ENCODE measurements at regions not wholly inside any gene's neighbourhood (a gene's known extent, or its start where the extent isn't known, plus 50 kb on each side); places are given as distances from the start of the nearest gene placed in this dataset.

DNA sequence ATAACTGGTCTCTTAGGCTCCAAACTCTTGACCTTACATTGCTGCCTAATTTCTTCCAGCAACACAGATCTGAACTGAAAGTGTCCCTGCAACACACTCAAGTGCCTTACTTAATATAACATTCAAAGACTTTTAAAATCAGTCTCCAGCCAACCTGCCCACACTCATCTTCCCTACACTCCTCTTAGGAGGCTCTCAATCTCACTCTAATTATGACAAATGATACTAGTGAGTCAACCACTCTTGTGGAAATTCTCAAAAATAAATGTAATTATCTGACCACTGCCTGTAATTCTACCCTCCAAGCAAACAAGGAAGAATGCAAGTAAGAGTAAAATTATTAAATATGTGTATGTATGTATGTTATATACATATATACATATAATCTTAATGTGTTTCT lies 348.1 kb upstream of the MIR17HG start:
- no peak for DNase-seq (ENCODE audit: low read depth in 1 of 2, low spot score in 2 of 2)
- Histone ChIP-seq H3K4me1 (replicated peaks) (no peaks in the 10 kb centered on the region), H3K9me3 (replicated peaks) (no peaks in the 10 kb centered on the region), H3K4me3 (no peak overlapping the region), H3K27me3 (replicated peaks) (no peaks in the 10 kb centered on the region), H3K36me3 (no peaks in the 10 kb centered on the region), H3K27ac (no peak overlapping the region)

DNA sequence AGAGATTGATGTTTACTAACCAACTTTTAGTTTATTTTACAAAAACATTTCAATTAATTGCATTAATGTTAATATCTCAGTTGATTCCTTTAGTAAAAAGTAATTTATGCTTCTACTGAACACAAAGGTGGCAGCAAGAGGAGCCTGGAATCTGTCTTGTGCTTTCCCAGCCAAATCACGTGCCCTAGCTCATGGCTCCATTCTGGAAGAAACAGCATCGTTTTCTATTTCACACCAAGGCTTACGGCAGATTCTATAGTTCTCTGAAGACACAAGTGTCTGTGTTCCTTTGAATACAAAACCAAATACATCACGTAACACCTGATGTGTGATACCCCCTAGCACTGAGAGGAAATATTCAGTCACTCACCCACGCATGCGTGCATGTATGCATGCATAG lies 346.1 kb upstream of the MIR17HG start:
- DNase-seq (ENCODE audit: low read depth in 1 of 2, low spot score in 2 of 2), result no peak
- no peak overlapping the region for H3K4me3 ChIP-seq
- H3K9me3 ChIP-seq (replicated peaks), result no peaks in the 10 kb centered on the region
- no peaks in the 10 kb centered on the region for H3K4me1 ChIP-seq (replicated peaks)
- H3K36me3 ChIP-seq, result no peaks in the 10 kb centered on the region
- H3K27me3 ChIP-seq (replicated peaks), result no peaks in the 10 kb centered on the region
- no peak overlapping the region for H3K27ac ChIP-seq

DNA sequence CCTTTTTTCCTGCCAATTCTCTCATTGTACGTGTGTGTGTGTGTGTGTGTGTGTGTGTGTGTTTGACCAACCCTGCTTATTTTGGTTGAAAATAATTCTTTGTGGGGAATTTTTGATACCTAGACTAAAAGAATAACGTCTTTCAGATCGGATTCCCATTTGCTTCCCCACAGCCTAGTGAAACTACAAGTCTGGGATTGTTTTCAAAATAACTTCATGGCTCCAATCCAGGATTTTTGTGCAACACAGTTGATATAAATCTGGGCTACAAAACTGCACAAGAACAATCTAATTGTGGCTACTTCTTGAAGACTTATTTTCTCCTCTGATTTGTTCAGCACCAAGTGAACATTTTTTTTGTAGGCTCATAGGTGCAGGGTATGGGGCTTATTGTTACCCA lies 332.8 kb upstream of the MIR17HG start:
- no peaks in the 10 kb centered on the region for H3K9me3 ChIP-seq (replicated peaks)
- no peaks in the 10 kb centered on the region for H3K36me3 ChIP-seq
- no peak for DNase-seq (ENCODE audit: low read depth in 1 of 2, low spot score in 2 of 2)
- H3K4me1 ChIP-seq (replicated peaks), result no peaks in the 10 kb centered on the region
- H3K27ac ChIP-seq, result no peak overlapping the region
- H3K4me3 ChIP-seq, result no peak overlapping the region
- no peaks in the 10 kb centered on the region for H3K27me3 ChIP-seq (replicated peaks)

DNA sequence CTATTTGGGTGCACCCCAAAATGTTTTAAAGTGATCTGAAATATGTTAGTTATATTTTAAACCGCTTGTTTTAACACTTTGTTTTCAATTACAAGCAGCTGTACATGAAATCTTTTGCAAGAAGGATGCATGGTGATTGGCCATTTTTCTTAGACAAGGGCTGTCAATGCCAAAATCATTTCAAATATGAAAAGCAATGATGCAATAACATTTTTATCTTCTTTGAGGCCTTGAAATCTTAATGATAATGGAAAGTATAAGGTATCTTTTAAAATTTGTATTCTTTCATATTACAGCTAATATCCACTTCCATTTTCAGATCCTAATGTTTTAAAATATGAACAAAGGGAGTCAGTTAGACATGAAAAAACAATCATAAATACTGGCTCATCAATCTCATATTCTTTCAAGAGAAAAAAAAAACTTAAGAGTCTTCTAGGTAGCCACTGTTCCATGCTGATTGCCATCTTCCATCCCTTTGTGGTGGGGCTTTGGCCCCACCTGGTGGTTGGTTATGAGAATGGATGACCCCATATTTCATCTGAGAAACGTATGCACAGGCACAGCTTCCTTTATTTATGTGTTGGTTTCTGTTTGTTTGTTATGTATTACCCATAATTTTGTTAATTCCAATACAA lies 330.3 kb upstream of the MIR17HG start:
- no peaks in the 10 kb centered on the region for H3K36me3 ChIP-seq

DNA sequence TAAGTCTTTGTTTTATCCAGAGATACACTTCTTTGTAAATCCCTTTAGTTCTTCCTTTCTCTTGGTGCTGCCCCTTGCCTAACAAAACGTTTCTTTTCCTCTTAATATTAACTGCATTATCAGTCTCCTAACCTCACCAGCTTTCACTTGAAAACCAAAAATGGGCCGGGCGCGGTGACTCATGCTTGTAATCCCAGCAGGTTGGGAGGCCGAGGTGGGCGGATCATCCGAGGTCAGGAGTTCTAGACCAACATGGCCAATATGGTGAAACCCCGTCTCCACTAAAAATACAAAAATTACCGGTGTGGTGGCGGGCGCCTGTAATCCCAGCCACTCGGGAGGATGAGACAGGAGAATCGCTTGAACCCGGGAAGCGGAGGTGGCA lies 329.8 kb upstream of the MIR17HG start:
- Histone ChIP-seq H3K9me3 (replicated peaks) (no peaks in the 10 kb centered on the region), H3K4me3 (no peak overlapping the region), H3K4me1 (replicated peaks) (no peaks in the 10 kb centered on the region), H3K27me3 (replicated peaks) (no peaks in the 10 kb centered on the region), H3K27ac (no peak overlapping the region), H3K36me3 (no peaks in the 10 kb centered on the region)
- DNase-seq (ENCODE audit: low read depth in 1 of 2, low spot score in 2 of 2), result no peak

More for the DNA sequence above, 330.3 kb upstream of the MIR17HG start:
- no peak overlapping the region for H3K4me3 ChIP-seq
- DNase-seq (ENCODE audit: low read depth in 1 of 2, low spot score in 2 of 2), result peak in 1 of 2 experiments; percentile 6
- no peaks in the 10 kb centered on the region for H3K27me3 ChIP-seq (replicated peaks)
- no peaks in the 10 kb centered on the region for H3K9me3 ChIP-seq (replicated peaks)
- H3K27ac ChIP-seq, result no peak overlapping the region
- H3K4me1 ChIP-seq (replicated peaks), result no peaks in the 10 kb centered on the region

DNA sequence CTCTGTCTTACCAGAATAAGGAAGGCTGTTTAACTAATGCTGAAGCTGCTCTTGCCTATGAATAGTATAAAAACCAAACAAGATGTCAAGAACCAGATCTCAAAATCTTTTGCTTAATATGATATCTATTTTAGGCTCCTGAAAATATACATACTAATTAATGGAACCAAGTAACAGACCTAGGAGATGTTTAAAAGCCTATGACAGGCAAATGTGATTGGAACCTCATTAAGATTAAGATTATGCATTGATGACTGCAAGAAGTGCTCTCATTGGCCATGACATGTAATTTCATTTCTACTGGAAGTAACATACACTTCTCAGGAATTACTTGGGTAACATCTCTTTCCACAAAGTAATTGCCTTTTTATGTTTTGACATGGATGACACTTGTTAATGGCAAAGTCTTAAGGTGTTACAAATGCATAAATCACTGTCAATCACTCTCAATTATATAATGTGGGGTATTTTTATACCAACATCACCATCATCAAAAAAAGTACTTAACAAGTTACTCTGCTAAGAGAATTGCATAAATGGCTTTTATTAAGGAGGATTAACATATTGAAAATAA lies 326.9 kb upstream of the MIR17HG start:
- H3K36me3 ChIP-seq, result no peaks in the 10 kb centered on the region
- no peaks in the 10 kb centered on the region for H3K27me3 ChIP-seq (replicated peaks)
- H3K4me3 ChIP-seq, result no peak overlapping the region
- H3K27ac ChIP-seq, result no peak overlapping the region
- no peaks in the 10 kb centered on the region for H3K9me3 ChIP-seq (replicated peaks)
- no peak for DNase-seq (ENCODE audit: low read depth in 1 of 2, low spot score in 2 of 2)
- no peaks in the 10 kb centered on the region for H3K4me1 ChIP-seq (replicated peaks)

DNA sequence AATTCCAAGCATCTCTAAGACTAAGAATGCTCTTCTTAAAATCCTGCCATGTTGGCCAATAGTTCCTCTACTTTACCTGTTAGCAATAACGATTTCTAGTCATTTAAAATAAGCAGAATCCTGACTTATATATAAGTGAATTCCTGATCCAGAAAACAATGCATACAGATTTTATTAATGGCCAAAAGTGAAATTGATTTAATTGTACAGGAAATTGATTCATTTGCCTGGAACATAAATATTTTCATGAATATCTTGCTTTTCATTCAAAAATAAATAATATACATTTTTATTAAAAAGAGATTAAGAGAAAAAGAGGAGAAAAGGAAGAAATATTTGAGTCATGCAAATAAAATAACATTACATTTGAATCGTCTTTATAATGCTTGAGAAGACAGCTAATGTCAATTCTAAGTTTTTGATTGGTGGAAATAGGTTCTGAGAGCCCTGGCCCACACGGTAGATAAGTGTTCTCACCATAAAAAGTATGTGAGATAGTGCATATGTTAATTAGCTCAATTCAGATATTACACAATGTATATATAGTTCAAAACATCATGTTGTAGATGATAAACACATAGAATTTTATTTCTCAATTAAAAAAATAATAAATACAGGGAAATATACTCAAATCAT lies 323.2 kb upstream of the MIR17HG start:
- no peaks in the 10 kb centered on the region for H3K9me3 ChIP-seq (replicated peaks)
- H3K4me3 ChIP-seq, result no peak overlapping the region
- H3K4me1 ChIP-seq (replicated peaks), result no peaks in the 10 kb centered on the region
- no peaks in the 10 kb centered on the region for H3K36me3 ChIP-seq
- no peak overlapping the region for H3K27ac ChIP-seq
- no peaks in the 10 kb centered on the region for H3K27me3 ChIP-seq (replicated peaks)
- DNase-seq (ENCODE audit: low read depth in 1 of 2, low spot score in 2 of 2), result no peak

DNA sequence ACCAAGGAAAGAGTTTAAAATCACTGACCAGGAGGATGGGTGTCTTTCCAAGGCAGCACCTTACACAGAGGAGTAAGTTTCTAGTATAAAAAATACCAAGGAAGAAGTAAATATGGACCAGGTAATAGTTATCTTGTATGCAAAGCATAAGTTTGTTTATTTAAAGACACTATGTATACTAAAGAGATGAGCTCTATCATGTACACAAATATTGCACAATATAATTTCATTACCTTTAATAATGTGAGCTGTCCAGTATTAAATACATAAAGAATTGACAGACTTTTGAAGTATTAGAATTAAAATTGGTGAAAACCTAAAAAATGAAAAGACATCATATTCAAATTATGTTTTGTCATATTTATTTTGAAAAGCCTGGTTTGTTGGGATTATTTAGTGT lies 322.0 kb upstream of the MIR17HG start:
- Histone ChIP-seq H3K4me1 (replicated peaks) (no peaks in the 10 kb centered on the region), H3K4me3 (no peak overlapping the region), H3K9me3 (replicated peaks) (no peaks in the 10 kb centered on the region), H3K36me3 (no peaks in the 10 kb centered on the region), H3K27ac (no peak overlapping the region), H3K27me3 (replicated peaks) (no peaks in the 10 kb centered on the region)
- DNase-seq (ENCODE audit: low read depth in 1 of 2, low spot score in 2 of 2), result no peak

DNA sequence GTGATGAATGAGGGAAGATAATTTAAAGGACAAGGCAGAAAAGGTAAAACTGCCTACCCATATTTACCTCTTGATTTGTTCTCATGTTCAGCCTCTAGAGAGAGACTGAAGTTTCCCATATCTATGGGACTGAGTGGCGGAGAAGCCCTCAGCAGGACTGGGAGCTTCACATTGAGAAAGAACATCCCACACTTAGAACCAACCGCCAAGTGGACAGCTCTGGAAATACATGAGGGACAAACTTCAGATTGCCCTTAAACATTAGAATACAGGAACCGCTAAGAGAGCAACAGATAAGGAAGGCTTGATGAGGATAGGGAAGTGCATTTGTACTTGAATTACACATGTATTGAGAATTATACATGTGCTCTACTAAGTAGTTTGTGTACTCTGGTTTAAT lies 316.0 kb upstream of the MIR17HG start:
- H3K36me3 ChIP-seq, result no peaks in the 10 kb centered on the region
- no peaks in the 10 kb centered on the region for H3K4me1 ChIP-seq (replicated peaks)
- H3K27ac ChIP-seq, result no peak overlapping the region
- no peaks in the 10 kb centered on the region for H3K9me3 ChIP-seq (replicated peaks)
- DNase-seq (ENCODE audit: low read depth in 1 of 2, low spot score in 2 of 2), result no peak
- no peaks in the 10 kb centered on the region for H3K27me3 ChIP-seq (replicated peaks)
- H3K4me3 ChIP-seq, result no peak overlapping the region

DNA sequence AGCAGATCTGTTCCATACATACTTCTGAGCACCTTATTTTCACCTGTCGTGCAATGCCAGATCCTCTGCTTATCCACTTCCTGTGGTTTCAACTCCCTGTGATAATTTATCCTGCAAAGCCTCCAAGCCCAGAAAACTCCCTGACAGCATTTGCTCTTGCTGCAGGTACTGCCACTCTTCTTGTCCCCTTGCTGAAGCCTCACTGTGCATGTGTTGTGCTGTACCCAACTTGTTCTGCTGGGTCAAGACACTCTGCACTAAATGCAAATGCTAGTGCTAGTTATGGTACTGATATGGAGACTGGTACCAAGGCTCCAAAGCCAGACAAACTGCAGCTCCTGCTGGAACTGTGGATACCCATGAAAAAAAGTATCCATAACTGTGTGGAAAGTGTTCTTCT lies 315.4 kb upstream of the MIR17HG start:
- Histone ChIP-seq H3K4me3 (no peak overlapping the region), H3K27ac (no peak overlapping the region), H3K36me3 (no peaks in the 10 kb centered on the region), H3K4me1 (replicated peaks) (no peaks in the 10 kb centered on the region), H3K27me3 (replicated peaks) (no peaks in the 10 kb centered on the region), H3K9me3 (replicated peaks) (no peaks in the 10 kb centered on the region)
- no peak for DNase-seq (ENCODE audit: low read depth in 1 of 2, low spot score in 2 of 2)

DNA sequence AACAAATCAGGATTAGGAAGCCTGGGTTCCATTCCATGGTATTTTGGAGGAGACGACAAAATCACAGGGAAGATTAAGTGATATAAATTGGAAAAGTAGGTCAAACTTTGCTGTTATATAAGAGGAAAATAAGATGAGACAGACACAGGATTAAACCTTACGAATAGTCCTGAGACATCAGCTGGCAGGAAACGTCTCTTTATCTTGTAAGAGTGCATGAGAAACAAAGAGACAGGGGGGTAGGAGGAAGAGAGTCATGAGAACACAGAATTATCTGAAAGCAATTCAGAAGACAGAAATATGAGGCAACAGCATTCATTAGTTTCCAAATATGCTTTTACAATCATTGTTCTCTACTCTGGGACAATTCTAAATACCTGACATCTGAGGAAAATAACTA lies 310.6 kb upstream of the MIR17HG start:
- H3K36me3 ChIP-seq, result no peaks in the 10 kb centered on the region
- H3K9me3 ChIP-seq (replicated peaks), result no peaks in the 10 kb centered on the region
- H3K4me3 ChIP-seq, result no peak overlapping the region
- no peak for DNase-seq (ENCODE audit: low read depth in 1 of 2, low spot score in 2 of 2)
- H3K27ac ChIP-seq, result no peak overlapping the region
- no peaks in the 10 kb centered on the region for H3K27me3 ChIP-seq (replicated peaks)
- H3K4me1 ChIP-seq (replicated peaks), result no peaks in the 10 kb centered on the region

DNA sequence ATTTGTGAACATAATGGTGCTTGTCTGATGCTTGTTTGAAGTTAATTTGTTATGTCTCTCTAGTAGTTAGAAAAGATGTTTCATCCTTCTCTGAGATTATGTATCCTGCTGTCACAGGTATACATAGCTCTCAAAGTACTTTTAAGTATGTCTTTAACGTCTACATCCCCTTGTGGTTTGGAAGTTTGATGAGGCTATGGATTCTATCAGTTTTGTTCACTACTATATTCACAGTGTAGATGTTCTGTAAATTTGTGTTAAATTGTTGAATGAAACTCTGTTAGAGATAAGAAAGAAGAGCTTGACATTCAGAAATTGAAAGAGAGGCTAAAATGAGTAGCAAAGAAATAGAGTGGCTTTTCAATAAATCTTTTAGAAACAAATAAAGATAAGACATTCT lies 304.6 kb upstream of the MIR17HG start:
- H3K4me3 ChIP-seq, result no peak overlapping the region
- H3K4me1 ChIP-seq (replicated peaks), result no peaks in the 10 kb centered on the region
- no peak overlapping the region for H3K27ac ChIP-seq
- no peak for DNase-seq (ENCODE audit: low read depth in 1 of 2, low spot score in 2 of 2)
- no peaks in the 10 kb centered on the region for H3K9me3 ChIP-seq (replicated peaks)
- H3K27me3 ChIP-seq (replicated peaks), result no peaks in the 10 kb centered on the region
- no peaks in the 10 kb centered on the region for H3K36me3 ChIP-seq

DNA sequence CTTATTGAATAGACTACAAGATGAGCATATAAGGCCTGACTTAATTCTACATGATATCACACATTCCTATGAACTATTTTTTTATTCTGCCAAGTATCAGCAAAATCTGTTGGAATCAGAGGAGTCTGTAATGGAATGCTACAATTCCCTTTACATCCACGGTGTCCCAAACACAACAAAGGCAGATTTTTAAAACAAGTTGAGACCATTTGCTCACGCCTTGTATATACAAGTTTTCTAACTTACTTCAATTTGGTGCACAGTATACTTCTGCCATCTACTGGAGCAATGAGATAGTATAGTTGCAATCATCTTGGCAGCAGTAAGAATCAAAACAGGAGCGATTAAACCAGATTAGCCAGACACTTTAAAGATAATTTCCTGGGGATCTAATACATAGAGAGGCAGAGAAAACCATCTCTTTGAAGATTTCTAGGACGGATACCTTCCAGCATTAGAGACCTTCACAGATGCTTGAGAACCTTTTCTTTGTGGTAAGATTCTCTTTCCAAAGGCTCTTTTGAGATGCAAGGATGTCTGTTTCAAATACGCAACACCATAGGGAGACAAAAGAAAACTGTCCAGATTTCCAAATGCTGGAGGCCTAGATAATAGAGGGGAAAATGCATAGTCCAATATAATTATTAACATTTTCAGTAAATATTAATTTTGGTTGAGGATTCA lies 302.0 kb upstream of the MIR17HG start:
- no peak overlapping the region for H3K4me3 ChIP-seq
- H3K27me3 ChIP-seq (replicated peaks), result no peaks in the 10 kb centered on the region
- H3K9me3 ChIP-seq (replicated peaks), result no peaks in the 10 kb centered on the region
- no peaks in the 10 kb centered on the region for H3K36me3 ChIP-seq
- DNase-seq (ENCODE audit: low read depth in 1 of 2, low spot score in 2 of 2), result no peak
- H3K4me1 ChIP-seq (replicated peaks), result no peaks in the 10 kb centered on the region
- H3K27ac ChIP-seq, result no peak overlapping the region

DNA sequence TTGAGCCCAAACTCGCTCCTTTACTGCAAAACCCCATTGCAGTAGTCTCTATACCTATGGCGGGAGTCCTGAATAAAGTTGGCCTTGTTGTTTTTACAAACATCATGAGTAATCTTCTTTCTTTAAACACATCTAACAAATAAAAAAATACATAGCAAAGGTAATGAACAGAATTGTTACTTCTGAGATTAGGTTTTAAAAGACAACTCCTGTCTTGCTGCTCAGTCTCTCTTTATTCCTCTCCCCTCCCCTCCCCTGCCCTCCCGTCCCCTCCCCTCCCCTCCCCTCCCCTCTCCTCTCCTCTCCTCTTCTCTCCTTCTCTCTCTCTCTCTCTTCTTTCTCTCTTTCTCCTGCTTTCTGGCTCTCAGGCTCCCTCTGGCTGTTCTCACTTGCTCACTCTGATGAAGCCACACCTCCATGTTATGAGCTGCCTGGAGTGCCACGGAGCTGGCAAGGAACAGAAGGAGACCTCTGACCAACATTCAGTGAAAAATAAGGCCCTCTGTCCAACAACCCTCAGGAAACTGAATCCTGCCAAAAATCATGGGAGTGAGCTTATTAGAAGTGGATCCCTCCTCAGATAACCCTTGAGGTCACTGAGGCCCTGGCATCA lies 300.7 kb upstream of the MIR17HG start:
- Histone ChIP-seq H3K36me3 (no peaks in the 10 kb centered on the region), H3K27me3 (replicated peaks) (no peaks in the 10 kb centered on the region), H3K27ac (no peak overlapping the region), H3K4me3 (no peak overlapping the region), H3K4me1 (replicated peaks) (no peaks in the 10 kb centered on the region), H3K9me3 (replicated peaks) (no peaks in the 10 kb centered on the region)
- DNase-seq (ENCODE audit: low read depth in 1 of 2, low spot score in 2 of 2), result no peak
